ENCODE measurements at regions not wholly inside any gene's neighbourhood (a gene's known extent, or its start where the extent isn't known, plus 50 kb on each side); places are given as distances from the start of the nearest gene placed in this dataset.

DNA sequence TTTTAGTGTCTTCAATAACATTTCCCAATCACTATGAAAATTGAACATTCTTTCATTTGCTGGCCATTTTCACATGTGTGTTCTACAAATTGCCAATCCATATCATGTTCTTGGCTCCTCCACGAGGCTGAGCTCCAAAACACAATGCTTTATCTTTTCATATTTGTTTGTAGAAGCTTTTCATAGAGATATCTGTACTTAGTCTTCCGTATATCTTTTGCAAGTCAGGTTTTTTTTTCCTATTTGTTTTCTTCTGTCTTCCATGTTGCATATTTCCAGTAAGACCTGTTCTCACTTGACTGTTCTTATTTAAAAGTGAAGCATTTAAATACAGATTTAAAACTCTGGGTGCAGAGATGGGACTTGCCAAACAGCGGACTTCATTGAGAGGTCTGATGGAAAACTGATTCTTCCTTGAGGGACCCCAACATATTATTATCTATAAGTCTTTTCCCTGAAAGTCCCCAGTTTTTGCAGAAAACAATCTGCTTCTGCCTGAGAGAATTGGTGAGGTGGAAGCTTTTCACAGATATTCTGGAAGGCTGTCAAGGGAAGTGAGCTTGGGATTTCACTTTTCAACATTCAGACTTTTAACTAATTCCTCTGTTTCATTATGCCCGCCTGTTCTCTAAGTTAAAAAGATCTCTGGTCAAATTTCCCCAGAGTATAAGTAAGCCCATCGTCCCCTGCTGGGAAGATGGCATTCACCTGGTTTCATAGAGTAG is 77.8 kb upstream of the KCNMB2 start:
- Histone ChIP-seq H2BK12ac (ENCODE audit: low read length) (no peak overlapping the region), H3K4ac (ENCODE audit: low read depth, low read length) (no peak overlapping the region), H2BK5ac (ENCODE audit: low read depth, low read length, poor library complexity) (no peak overlapping the region), H3K27me3 (ENCODE audit: insufficient read depth, low read length) (no peaks in the 10 kb centered on the region), H3K4me3 (ENCODE audit: low read depth, low read length) (no peak overlapping the region), H2BK120ac (ENCODE audit: insufficient read depth, low read length, poor library complexity) (no peak overlapping the region), H4K12ac (ENCODE audit: low read depth, low read length) (no peak overlapping the region), H3K4me1 (ENCODE audit: control insufficient read depth in 1 of 2, insufficient read depth in 2 of 2, low read length in 2 of 2) (no peaks in the 10 kb centered on the region), H3K27ac (ENCODE audit: low read depth, low read length) (no peak overlapping the region), H3K9ac (ENCODE audit: low read length) (no peak overlapping the region), H3K36me3 (ENCODE audit: control insufficient read depth in 1 of 2, insufficient read depth in 2 of 2, low read length in 2 of 2) (no peaks in the 10 kb centered on the region), H3K18ac (ENCODE audit: low read length) (no peak overlapping the region), H3K23ac (ENCODE audit: low read length) (no peak overlapping the region), H4K8ac (ENCODE audit: low read depth, low read length) (no peak overlapping the region), H2AK5ac (ENCODE audit: low read length) (no peak overlapping the region), H3K14ac (ENCODE audit: low read length) (no peak overlapping the region), H2AFZ (ENCODE audit: insufficient read depth, low read length, poor library complexity) (no peak overlapping the region), H4K91ac (ENCODE audit: low read depth, low read length) (no peak overlapping the region), H3K79me2 (ENCODE audit: control insufficient read depth, insufficient read depth, low read length, poor library complexity) (no peaks in the 10 kb centered on the region), H3K4me2 (ENCODE audit: low read length) (no peak overlapping the region), H3K79me1 (ENCODE audit: low read length) (no peaks in the 10 kb centered on the region), H3K9me3 (ENCODE audit: insufficient read depth, low read depth, low read length) (no peaks in the 10 kb centered on the region)
- whole genome bisulfite sequencing (ENCODE audit: extremely low coverage, insufficient coverage, insufficient read length) = no CpG with 5 or more reads among the region's 5 CpGs
- no peak for DNase-seq

DNA sequence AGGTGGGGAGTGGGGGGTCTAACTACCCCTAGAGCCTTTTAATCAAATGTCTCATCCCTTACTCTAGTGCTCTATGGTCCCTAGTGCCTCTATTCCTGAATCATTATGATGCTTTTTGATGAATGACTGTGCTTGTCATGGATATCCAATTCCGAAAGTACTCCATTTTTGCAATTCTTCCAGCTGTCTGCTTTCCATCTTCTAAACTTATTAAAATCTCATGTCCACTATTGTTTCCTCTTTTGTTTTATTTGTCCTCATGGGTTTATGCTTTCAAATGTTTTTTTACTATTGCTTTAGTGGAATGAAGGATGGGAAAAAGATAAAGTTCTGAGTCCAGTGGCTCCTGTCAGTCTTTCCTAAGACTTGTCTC is 77.2 kb upstream of the KCNMB2 start:
- Histone ChIP-seq H2AFZ (ENCODE audit: insufficient read depth, low read length, poor library complexity) (no peak overlapping the region), H3K79me2 (ENCODE audit: control insufficient read depth, insufficient read depth, low read length, poor library complexity) (no peaks in the 10 kb centered on the region), H2BK120ac (ENCODE audit: insufficient read depth, low read length, poor library complexity) (no peak overlapping the region), H4K8ac (ENCODE audit: low read depth, low read length) (no peak overlapping the region), H3K4me1 (ENCODE audit: control insufficient read depth in 1 of 2, insufficient read depth in 2 of 2, low read length in 2 of 2) (no peaks in the 10 kb centered on the region), H4K12ac (ENCODE audit: low read depth, low read length) (no peak overlapping the region), H3K18ac (ENCODE audit: low read length) (no peak overlapping the region), H3K79me1 (ENCODE audit: low read length) (no peaks in the 10 kb centered on the region), H4K91ac (ENCODE audit: low read depth, low read length) (no peak overlapping the region), H3K9me3 (ENCODE audit: insufficient read depth, low read depth, low read length) (no peaks in the 10 kb centered on the region), H3K9ac (ENCODE audit: low read length) (no peak overlapping the region), H3K27ac (ENCODE audit: low read depth, low read length) (no peak overlapping the region), H3K4ac (ENCODE audit: low read depth, low read length) (no peak overlapping the region), H3K4me2 (ENCODE audit: low read length) (no peak overlapping the region), H2BK12ac (ENCODE audit: low read length) (no peak overlapping the region), H2AK5ac (ENCODE audit: low read length) (no peak overlapping the region), H2BK5ac (ENCODE audit: low read depth, low read length, poor library complexity) (no peak overlapping the region), H3K14ac (ENCODE audit: low read length) (no peak overlapping the region), H3K36me3 (ENCODE audit: control insufficient read depth in 1 of 2, insufficient read depth in 2 of 2, low read length in 2 of 2) (no peaks in the 10 kb centered on the region), H3K4me3 (ENCODE audit: low read depth, low read length) (no peak overlapping the region), H3K23ac (ENCODE audit: low read length) (no peak overlapping the region), H3K27me3 (ENCODE audit: insufficient read depth, low read length) (no peaks in the 10 kb centered on the region)
- no CpG with 5 or more reads among the region's 1 CpG for WGBS (ENCODE audit: extremely low coverage, insufficient coverage, insufficient read length)
- DNase-seq = no peak

DNA sequence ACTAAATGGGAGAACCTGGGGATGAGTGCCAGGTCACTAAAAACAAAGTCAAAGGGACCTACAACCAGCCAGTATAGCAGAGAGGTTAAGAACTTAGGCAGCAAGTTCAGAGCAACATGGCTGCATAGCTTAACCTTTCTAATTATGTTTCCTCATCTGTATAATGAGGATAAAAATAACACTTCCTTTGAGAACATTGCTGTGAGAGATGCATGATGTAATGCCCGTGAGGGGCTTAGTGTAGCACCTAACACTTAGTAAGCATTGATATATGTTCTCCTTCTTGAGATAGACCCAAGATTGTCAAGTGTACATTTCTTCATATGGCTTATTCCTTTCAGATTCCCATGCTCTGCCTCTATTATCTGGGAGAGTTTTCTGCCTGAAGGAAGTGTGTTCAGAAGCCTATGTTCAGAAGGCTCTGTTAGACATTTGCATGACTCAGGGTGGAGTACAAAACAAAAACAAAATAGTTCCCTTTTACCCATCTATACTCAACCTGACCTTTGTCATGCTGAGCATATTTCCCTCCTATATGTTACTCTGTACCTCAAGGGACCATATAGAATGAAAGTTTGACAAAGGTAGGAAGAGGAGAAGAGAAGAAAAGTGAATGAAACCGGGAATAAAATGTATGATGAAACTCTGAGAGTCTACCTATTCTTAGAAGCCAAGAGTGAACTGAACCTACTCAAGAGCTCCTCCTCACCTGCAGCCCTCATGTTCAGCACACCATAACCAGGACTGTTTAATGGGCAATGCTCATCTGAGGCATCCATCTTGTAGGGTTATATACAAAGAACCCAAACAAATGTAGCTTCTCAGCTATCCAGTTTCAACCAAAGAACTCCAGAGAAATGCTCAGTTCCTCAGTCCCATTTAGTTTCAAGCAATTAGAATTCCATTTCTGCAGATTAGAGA is 70.7 kb upstream of the KCNMB2 start:
- no peak overlapping the region for H3K18ac ChIP-seq (ENCODE audit: low read length)
- WGBS (ENCODE audit: extremely low coverage, insufficient coverage, insufficient read length) = no CpG with 5 or more reads among the region's 2 CpGs
- no peak overlapping the region for H2AK5ac ChIP-seq (ENCODE audit: low read length)
- H3K9me3 ChIP-seq (ENCODE audit: insufficient read depth, low read depth, low read length) = no peaks in the 10 kb centered on the region
- H3K4me3 ChIP-seq (ENCODE audit: low read depth, low read length) = no peak overlapping the region
- H3K4me1 ChIP-seq (ENCODE audit: control insufficient read depth in 1 of 2, insufficient read depth in 2 of 2, low read length in 2 of 2) = no peaks in the 10 kb centered on the region
- H3K79me2 ChIP-seq (ENCODE audit: control insufficient read depth, insufficient read depth, low read length, poor library complexity) = no peaks in the 10 kb centered on the region
- H4K8ac ChIP-seq (ENCODE audit: low read depth, low read length) = no peak overlapping the region
- no peak overlapping the region for H3K4me2 ChIP-seq (ENCODE audit: low read length)
- no peaks in the 10 kb centered on the region for H3K36me3 ChIP-seq (ENCODE audit: control insufficient read depth in 1 of 2, insufficient read depth in 2 of 2, low read length in 2 of 2)
- H4K12ac ChIP-seq (ENCODE audit: low read depth, low read length) = no peak overlapping the region
- H3K23ac ChIP-seq (ENCODE audit: low read length) = no peak overlapping the region
- no peaks in the 10 kb centered on the region for H3K27me3 ChIP-seq (ENCODE audit: insufficient read depth, low read length)
- H3K14ac ChIP-seq (ENCODE audit: low read length) = no peak overlapping the region
- H3K9ac ChIP-seq (ENCODE audit: low read length) = no peak overlapping the region
- no peak overlapping the region for H3K27ac ChIP-seq (ENCODE audit: low read depth, low read length)
- H2BK5ac ChIP-seq (ENCODE audit: low read depth, low read length, poor library complexity) = no peak overlapping the region
- no peak overlapping the region for H2BK120ac ChIP-seq (ENCODE audit: insufficient read depth, low read length, poor library complexity)
- H3K4ac ChIP-seq (ENCODE audit: low read depth, low read length) = no peak overlapping the region
- no peaks in the 10 kb centered on the region for H3K79me1 ChIP-seq (ENCODE audit: low read length)
- no peak overlapping the region for H4K91ac ChIP-seq (ENCODE audit: low read depth, low read length)
- DNase-seq = no peak
- H2BK12ac ChIP-seq (ENCODE audit: low read length) = no peak overlapping the region
- H2AFZ ChIP-seq (ENCODE audit: insufficient read depth, low read length, poor library complexity) = no peak overlapping the region

DNA sequence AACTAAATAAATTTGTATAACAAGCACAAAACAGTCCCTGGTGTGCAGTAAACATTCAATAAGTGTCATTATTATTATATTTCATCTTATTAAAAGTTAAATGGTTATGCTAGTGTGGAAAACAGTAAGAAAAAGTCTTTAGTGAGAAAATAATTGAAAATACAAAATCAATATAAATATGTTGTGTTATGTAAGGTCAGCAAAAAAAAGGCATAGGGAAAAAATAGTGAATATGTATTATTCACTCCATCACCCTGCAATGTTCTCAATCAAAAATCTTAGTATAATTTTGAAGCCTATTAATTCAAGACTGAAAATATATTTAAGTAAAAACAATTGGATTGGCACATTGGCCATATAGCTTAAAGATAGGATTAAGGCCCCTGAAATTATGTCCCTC is 63.3 kb upstream of the KCNMB2 start:
- no peak overlapping the region for H3K4me2 ChIP-seq (ENCODE audit: low read length)
- H3K27ac ChIP-seq (ENCODE audit: low read depth, low read length) = no peak overlapping the region
- H4K12ac ChIP-seq (ENCODE audit: low read depth, low read length) = no peak overlapping the region
- H3K79me1 ChIP-seq (ENCODE audit: low read length) = no peaks in the 10 kb centered on the region
- H3K36me3 ChIP-seq (ENCODE audit: control insufficient read depth in 1 of 2, insufficient read depth in 2 of 2, low read length in 2 of 2) = no peaks in the 10 kb centered on the region
- no peak overlapping the region for H3K14ac ChIP-seq (ENCODE audit: low read length)
- peaks cover 3 to 4% of the 10 kb centered on the region in 2 experiments for H3K4me1 ChIP-seq (ENCODE audit: control insufficient read depth in 1 of 2, insufficient read depth in 2 of 2, low read length in 2 of 2)
- no peak overlapping the region for H3K23ac ChIP-seq (ENCODE audit: low read length)
- no peak overlapping the region for H3K4ac ChIP-seq (ENCODE audit: low read depth, low read length)
- H3K9ac ChIP-seq (ENCODE audit: low read length) = no peak overlapping the region
- no peak overlapping the region for H4K91ac ChIP-seq (ENCODE audit: low read depth, low read length)
- no peak overlapping the region for H2AK5ac ChIP-seq (ENCODE audit: low read length)
- no peak overlapping the region for H2BK120ac ChIP-seq (ENCODE audit: insufficient read depth, low read length, poor library complexity)
- no peak overlapping the region for H2BK5ac ChIP-seq (ENCODE audit: low read depth, low read length, poor library complexity)
- no peak for DNase-seq
- no peak overlapping the region for H3K18ac ChIP-seq (ENCODE audit: low read length)
- no peak overlapping the region for H2BK12ac ChIP-seq (ENCODE audit: low read length)
- no peak overlapping the region for H4K8ac ChIP-seq (ENCODE audit: low read depth, low read length)
- H3K9me3 ChIP-seq (ENCODE audit: insufficient read depth, low read depth, low read length) = no peaks in the 10 kb centered on the region
- no peak overlapping the region for H3K4me3 ChIP-seq (ENCODE audit: low read depth, low read length)
- no peaks in the 10 kb centered on the region for H3K79me2 ChIP-seq (ENCODE audit: control insufficient read depth, insufficient read depth, low read length, poor library complexity)
- no peaks in the 10 kb centered on the region for H3K27me3 ChIP-seq (ENCODE audit: insufficient read depth, low read length)
- no peak overlapping the region for H2AFZ ChIP-seq (ENCODE audit: insufficient read depth, low read length, poor library complexity)

Measured in trophoblast cell (in vitro differentiated cells and primary cell).